ENCODE measurements at regions not wholly inside any gene's neighbourhood (a gene's known extent, or its start where the extent isn't known, plus 50 kb on each side); places are given as distances from the start of the nearest gene placed in this dataset.

- in situ Hi-C loops (cut with MboI; ENCODE audit: low sequenced_read_pairs), result no loop called here
Measured at GRCh38 chr4:18250564-18250963, 229.0 kb upstream of the LCORL start.

- in situ Hi-C loops (cut with MboI; ENCODE audit: low sequenced_read_pairs), result no loop called here
Measured at GRCh38 chr4:18248611-18249010, 227.1 kb upstream of the LCORL start.

DNA sequence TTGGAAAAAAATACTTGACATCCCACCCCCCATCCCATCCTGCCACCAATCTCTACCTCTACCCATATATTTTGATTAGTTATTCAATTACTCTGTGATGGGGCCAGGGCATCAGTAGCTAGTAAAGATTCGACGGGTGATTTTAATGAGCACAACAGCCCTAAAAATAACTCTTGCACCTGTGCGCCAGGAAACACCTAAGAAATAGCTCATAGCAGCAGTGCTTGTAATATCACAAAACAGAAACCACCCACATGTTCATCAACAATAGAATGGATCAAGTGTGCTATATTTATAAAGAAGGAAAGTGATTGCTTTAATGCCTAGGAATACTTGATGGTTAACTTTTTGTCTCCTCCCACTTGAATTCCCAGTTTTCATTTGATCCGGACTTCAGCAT lies 225.6 kb upstream of the LCORL start:
- in situ Hi-C loops (cut with MboI; ENCODE audit: low sequenced_read_pairs), result no loop called here

GRCh38 chr4:18242919-18243693 lies 221.6 kb upstream of the LCORL start:
- in situ Hi-C loops (cut with MboI; ENCODE audit: low sequenced_read_pairs), result no loop called here

GRCh38 chr4:18241727-18242126 lies 220.2 kb upstream of the LCORL start:
- in situ Hi-C loops (cut with MboI; ENCODE audit: low sequenced_read_pairs), result no loop called here

DNA sequence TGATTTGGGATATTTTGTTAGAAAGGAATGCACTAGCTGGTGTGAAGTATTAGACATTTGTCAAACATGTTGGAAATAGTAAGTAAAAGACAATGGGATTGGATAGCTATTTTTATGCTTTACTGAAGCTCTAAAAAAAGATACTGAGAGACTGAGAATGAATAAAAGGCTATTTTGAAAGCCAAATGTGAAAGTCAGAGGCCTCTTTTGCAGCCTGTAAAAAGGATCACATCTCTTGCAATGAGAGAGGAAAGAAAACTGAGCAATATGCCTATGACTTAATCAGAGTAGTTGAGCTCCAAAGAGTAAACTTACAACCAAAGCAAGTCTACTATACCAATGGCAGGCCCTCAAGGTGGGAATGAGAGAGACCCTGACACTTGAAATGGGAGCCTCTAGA lies 212.6 kb upstream of the LCORL start:
- in situ Hi-C loops (cut with MboI; ENCODE audit: low sequenced_read_pairs), result no loop called here

GRCh38 chr4:18231726-18232125 lies 210.2 kb upstream of the LCORL start:
- in situ Hi-C loops (cut with MboI; ENCODE audit: low sequenced_read_pairs), result no loop called here

DNA sequence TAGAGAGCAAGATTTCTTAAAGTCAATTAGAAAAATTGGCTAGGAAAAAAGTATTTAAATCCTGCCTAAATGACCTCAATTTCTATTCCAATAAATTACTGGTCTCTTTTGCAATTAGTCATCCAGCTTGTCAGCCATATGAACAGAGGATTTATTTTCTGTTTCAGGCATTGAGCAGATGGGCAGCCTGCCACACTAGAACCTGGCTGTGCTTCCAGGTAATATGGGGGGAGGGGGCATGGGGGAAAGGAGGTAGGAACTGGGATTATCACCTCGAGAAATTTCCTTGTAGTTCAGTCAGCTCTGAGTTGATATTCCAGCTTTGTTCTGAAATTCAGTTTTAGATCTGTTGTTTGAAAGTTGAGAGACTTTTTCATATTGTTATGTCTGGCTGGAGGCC lies 206.3 kb upstream of the LCORL start:
- in situ Hi-C loops (cut with MboI; ENCODE audit: low sequenced_read_pairs), result no loop called here

GRCh38 chr4:18214411-18215055 lies 193.0 kb upstream of the LCORL start:
- in situ Hi-C loops (cut with MboI; ENCODE audit: low sequenced_read_pairs), result no loop called here

GRCh38 chr4:18213576-18214198 lies 192.1 kb upstream of the LCORL start:
- in situ Hi-C loops (cut with MboI; ENCODE audit: low sequenced_read_pairs), result no loop called here

DNA sequence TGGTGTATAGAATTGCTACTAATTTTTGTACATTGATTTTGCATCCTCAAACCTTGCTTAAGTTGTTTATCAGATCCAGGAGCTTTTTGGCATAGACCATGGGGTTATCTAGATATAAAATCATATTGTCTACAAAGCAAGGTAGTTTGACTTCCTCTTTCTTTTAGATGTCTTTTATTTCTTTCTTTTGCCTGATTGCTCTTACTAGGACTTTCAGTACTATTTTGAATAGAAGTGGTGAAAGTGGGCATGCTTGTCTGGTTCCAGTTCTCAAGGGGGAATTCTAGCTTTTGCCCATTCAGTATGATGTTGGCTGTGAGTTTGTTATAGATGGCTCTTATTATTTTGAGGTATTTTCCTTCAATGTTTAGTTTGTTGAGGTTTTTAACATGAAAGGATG lies 187.9 kb upstream of the LCORL start:
- in situ Hi-C loops (cut with MboI; ENCODE audit: low sequenced_read_pairs), result no loop called here

DNA sequence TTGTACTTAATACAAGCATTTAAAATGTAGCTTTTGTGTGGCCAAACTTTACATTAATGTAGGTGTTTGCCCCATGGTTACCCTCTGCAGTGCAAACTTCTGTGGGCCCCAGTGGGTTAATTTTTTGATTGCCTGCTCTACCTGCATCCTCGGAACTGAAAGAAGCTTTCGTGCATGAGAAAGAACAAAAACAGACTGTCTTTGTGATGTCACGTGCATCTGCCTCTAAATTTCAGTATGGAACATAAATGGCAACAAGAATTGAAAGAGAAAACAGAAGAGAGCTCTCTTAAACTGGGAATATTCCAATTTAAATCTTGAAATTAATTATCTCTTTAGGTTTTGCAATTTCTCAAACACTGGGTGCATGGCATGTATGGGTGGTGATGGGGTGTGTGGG lies 182.4 kb upstream of the LCORL start:
- in situ Hi-C loops (cut with MboI; ENCODE audit: low sequenced_read_pairs), result no loop called here

DNA sequence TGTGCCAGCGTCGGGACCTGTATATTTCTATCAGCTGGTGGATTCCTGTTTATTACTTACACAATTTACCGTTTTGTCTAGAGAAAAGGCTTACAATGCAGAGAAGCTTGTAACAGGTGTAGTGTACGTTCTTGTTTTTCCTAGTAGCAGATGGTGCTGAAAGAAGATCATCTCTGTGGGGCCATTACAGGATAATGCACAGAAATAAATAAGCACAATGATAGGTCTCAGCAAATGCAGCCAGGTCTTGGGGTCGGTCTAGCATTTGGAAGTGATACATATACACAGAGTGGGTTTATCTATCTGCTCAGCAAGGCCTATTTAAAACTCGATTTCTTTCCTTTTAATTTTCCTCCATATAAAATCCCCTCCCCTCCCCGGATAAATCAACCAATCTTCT lies 180.9 kb upstream of the LCORL start:
- in situ Hi-C loops (cut with MboI; ENCODE audit: low sequenced_read_pairs), result no loop called here

DNA sequence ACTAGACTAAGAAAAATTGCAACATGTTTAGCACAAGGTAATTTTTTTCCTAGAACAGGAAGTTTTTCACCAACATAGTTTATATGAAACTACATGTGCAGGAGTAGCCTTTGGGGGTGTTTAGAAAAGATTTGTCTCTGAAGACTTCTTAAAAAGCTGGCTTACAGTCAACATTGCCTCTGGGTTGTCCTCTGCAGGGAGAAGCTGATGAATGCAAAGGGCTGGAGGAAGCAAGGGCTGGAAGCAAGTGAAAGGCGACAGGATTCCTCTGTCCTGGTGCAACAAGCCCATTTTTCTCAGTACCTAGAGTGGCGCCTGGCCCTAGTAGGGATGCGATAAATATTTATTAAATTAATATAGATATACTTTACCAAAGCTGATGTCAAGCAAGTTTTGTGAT lies 180.3 kb upstream of the LCORL start:
- in situ Hi-C loops (cut with MboI; ENCODE audit: low sequenced_read_pairs), result no loop called here

DNA sequence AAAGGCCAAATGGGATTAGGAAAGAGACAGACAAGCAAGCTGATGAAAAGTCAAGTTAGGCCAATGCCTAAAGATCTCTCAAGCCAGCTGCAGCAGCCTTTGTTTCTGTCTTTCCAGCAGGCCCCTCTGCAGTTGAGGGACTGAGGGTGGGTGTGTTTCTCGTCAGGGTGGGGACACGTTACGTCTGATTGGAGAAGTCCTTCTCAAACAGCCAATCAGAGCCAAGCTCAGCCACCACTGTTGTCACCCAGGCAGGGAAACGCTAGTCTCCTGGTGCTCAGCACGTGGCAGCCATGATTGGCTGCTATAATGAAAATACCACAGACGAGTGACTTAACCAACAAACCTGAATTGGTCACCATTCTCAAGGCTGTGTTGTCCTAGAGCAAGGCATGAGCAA lies 177.1 kb upstream of the LCORL start:
- in situ Hi-C loops (cut with MboI; ENCODE audit: low sequenced_read_pairs), result no loop called here

GRCh38 chr4:18197467-18197866 lies 175.9 kb upstream of the LCORL start:
- in situ Hi-C loops (cut with MboI; ENCODE audit: low sequenced_read_pairs), result no loop called here

- in situ Hi-C loops (cut with MboI; ENCODE audit: low sequenced_read_pairs), result no loop called here
Measured at GRCh38 chr4:18194278-18194677, 172.7 kb upstream of the LCORL start.

- in situ Hi-C loops (cut with MboI; ENCODE audit: low sequenced_read_pairs), result no loop called here
Measured at GRCh38 chr4:18192901-18193300, 171.3 kb upstream of the LCORL start.

GRCh38 chr4:18185491-18185890 lies 163.9 kb upstream of the LCORL start:
- in situ Hi-C loops (cut with MboI; ENCODE audit: low sequenced_read_pairs), result no loop called here

DNA sequence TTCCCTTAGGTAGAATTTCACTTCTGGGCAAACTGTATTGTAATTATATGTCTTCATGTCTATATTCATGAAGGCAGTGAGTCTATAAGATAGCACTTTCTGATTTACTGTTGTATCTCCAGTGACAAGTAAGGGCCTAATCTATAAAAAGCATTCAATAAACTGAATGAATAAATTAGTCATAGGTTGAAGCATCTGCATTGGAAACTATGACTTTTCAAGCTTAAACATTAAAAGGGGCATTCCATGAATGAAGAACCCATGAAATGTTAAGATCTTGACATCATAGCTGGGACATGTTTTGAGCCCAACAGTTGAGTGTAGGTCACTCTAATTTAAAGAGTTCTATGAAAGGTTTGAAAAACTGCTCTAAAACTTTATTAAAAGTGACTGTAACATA lies 159.3 kb upstream of the LCORL start:
- in situ Hi-C loops (cut with MboI; ENCODE audit: low sequenced_read_pairs), result no loop called here

- in situ Hi-C loops (cut with MboI; ENCODE audit: low sequenced_read_pairs), result no loop called here
Measured at GRCh38 chr4:18180122-18180521, 158.6 kb upstream of the LCORL start.

GRCh38 chr4:18171896-18172295 lies 150.3 kb upstream of the LCORL start:
- in situ Hi-C loops (cut with MboI; ENCODE audit: low sequenced_read_pairs), result no loop called here

Data from HL-60/S4 treated with retinoic acid at 250 ng/mL for 4 days and 3 days (cell line).